GM12878 (cell line): ENCODE measurements at regions not wholly inside any gene's neighbourhood (a gene's known extent, or its start where the extent isn't known, plus 50 kb on each side); places are given as distances from the start of the nearest gene placed in this dataset.

ENCODE experiments used
- ATAC-seq: fragments of 200-7000 bp; cut with Tn5 transposase; 3 replicates; pipeline ENCODE4 v1.9.1; 2020; ENCODE audit warnings: mild to moderate bottlenecking, moderate library complexity
- BruUV-seq: library from RNA; stranded (reverse); fragments of 400-500 nt; replicated peaks from 2 replicates; lab custom pipeline; 2021; lab: Mats Ljungman, UMichigan
- CTCF ChIA-PET: fragments of 300-600 bp; sonication (Branson Sonifier 250); formaldehyde crosslinking; extraction: SDS; loops from one replicate; lab custom pipeline; 2021; ENCODE audit warnings: inconsistent platforms; lab: Yijun Ruan, JAX
- POLR2A ChIA-PET: fragments of 350-600 bp; formaldehyde crosslinking; extraction: SDS; loops from one replicate; lab custom pipeline; 2021; ENCODE audit warnings: inconsistent platforms; lab: Charles Lee
- RAD21 ChIA-PET: fragments of 300-600 bp; sonication (Branson Sonifier 250); formaldehyde crosslinking; loops from one replicate; lab custom pipeline; 2023; ENCODE audit warnings: antibody characterized with exemption; ENCODE audit not compliant: unreplicated experiment; lab: Charles Lee
- SMC1A ChIA-PET: fragments of 300-600 bp; sonication (Branson Sonifier 250); formaldehyde crosslinking; loops from one replicate; lab custom pipeline; 2023; ENCODE audit not compliant: unreplicated experiment, uncharacterized antibody; lab: Charles Lee
- DNase-seq: peaks from one replicate; pipeline ENCODE4 v3.0.0-alpha.2; 2011; ENCODE audit warnings: low read depth, low spot score
- FAIRE-seq: peaks from 3 replicates; lab custom pipeline; 2011; peaks lifted over from hg19 to GRCh38; lab: Jason Lieb, UNC
- H2AFZ ChIP-seq: 2 replicates; pipeline ENCODE4 v1.6.0; 2011; ENCODE audit warnings: low read depth, low read length, control low read depth; ENCODE audit not compliant: control insufficient read depth
- H3K27ac ChIP-seq: 2 replicates; pipeline ENCODE4 v1.5.1; 2011; ENCODE audit warnings: control low read depth; ENCODE audit not compliant: control insufficient read depth, insufficient read depth
- H3K27me3 ChIP-seq, 2 experiments: replicated peaks in 1 of 2; 2 replicates each; pipeline versions ENCODE4 v1.6.0 to v1.6.1; 2011; ENCODE audit warnings: low read length in 1 of 2; ENCODE audit not compliant: control insufficient read depth in 2 of 2, insufficient read depth in 2 of 2
- H3K36me3 ChIP-seq, 2 experiments: 2 replicates each; pipeline ENCODE4 v1.5.1; 2011; ENCODE audit warnings: low read length in 1 of 2; ENCODE audit not compliant: control insufficient read depth in 2 of 2, insufficient read depth in 2 of 2
- H3K4me1 ChIP-seq: 2 replicates; pipeline ENCODE4 v1.6.1; 2011; ENCODE audit warnings: mild to moderate bottlenecking, low read length, moderate library complexity, mixed read lengths; ENCODE audit not compliant: control insufficient read depth, insufficient read depth
- H3K4me2 ChIP-seq: 2 replicates; pipeline ENCODE4 v1.6.0; 2011; ENCODE audit warnings: control low read depth; ENCODE audit not compliant: control insufficient read depth, insufficient read depth
- H3K4me3 ChIP-seq: fragments of 200-600 bp; sonication (generic); 2 replicates; pipeline ENCODE4 v1.5.1; 2016
- H3K79me2 ChIP-seq: 2 replicates; pipeline ENCODE4 v1.6.0; 2011; ENCODE audit warnings: low read length; ENCODE audit not compliant: control insufficient read depth, insufficient read depth
- H3K9ac ChIP-seq: 2 replicates; pipeline ENCODE4 v1.8.0; 2011; ENCODE audit warnings: low read length, control low read depth, mixed read lengths; ENCODE audit not compliant: control insufficient read depth, insufficient read depth
- H3K9me3 ChIP-seq: replicated peaks from 3 replicates; pipeline ENCODE4 v1.5.1; 2011; ENCODE audit warnings: mild to moderate bottlenecking, low read length; ENCODE audit not compliant: control insufficient read depth, insufficient read depth
- H4K20me1 ChIP-seq: 2 replicates; pipeline ENCODE4 v1.6.0; 2011; ENCODE audit not compliant: control insufficient read depth, insufficient read depth
- ATF3 ChIP-seq: IDR thresholded peaks from 2 replicates; pipeline ENCODE4 v1.6.1; 2011; ENCODE audit warnings: low read depth, mild to moderate bottlenecking, low read length, moderate library complexity, borderline replicate concordance; ENCODE audit errors: extremely low read depth
- ATF7 ChIP-seq: fragments of 450-650 bp; IDR thresholded peaks from 2 replicates; pipeline ENCODE4 v1.6.1; 2016; ENCODE audit warnings: low read depth, mild to moderate bottlenecking
- CREB1 ChIP-seq: IDR thresholded peaks from 2 replicates; pipeline ENCODE4 v1.6.1; 2012; ENCODE audit warnings: low read depth, mild to moderate bottlenecking, inconsistent platforms
- CREM ChIP-seq: IDR thresholded peaks from 2 replicates; pipeline ENCODE4 v1.6.1; 2014; ENCODE audit warnings: antibody characterized with exemption, low read depth
- FOXM1 ChIP-seq: IDR thresholded peaks from 2 replicates; pipeline ENCODE4 v1.6.1; 2012; ENCODE audit warnings: low read depth, mild to moderate bottlenecking, inconsistent platforms, low read length, moderate library complexity
- KLF5 ChIP-seq: fragments of 450-650 bp; IDR thresholded peaks from 2 replicates; pipeline ENCODE4 v1.6.1; 2014; ENCODE audit warnings: mild to moderate bottlenecking; ENCODE audit not compliant: partially characterized antibody
- RUNX3 ChIP-seq: IDR thresholded peaks from 2 replicates; pipeline ENCODE4 v1.6.1; 2012; ENCODE audit warnings: low read length, inconsistent platforms
- USF2 ChIP-seq: IDR thresholded peaks from 2 replicates; pipeline ENCODE4 v1.6.1; 2011; ENCODE audit warnings: low read depth, low read length, improper control_type of control experiment, borderline replicate concordance
- WGBS: methylation state at CpG from one replicate; pipeline ENCODE4 v1.1.6; 2016; ENCODE audit warnings: low lambda C conversion rate; ENCODE audit not compliant: insufficient replicate concordance, insufficient coverage; ENCODE audit errors: missing lambda C conversion rate; 5-methylcytosine and 5-hydroxymethylcytosine counted together
- in situ Hi-C: fragments of 300-500 bp; cut with MboI; formaldehyde crosslinking; loops from 9 replicates; pipeline ENCODE4 v1.14.3; 2018; ENCODE audit warnings: mixed read lengths
- intact Hi-C: fragments of 100-400 bp; cut with micrococcal nuclease; formaldehyde crosslinking; loops from one replicate; pipeline ENCODE4 v1.14.2; 2022; ENCODE audit not compliant: unreplicated experiment
- TF ChIP-seq, protein P1 (sequence below): IDR thresholded peaks from 2 replicates; pipeline ENCODE4 v1.6.1; 2011; ENCODE audit warnings: borderline replicate concordance, low read depth, mild to moderate bottlenecking, moderate library complexity, low read length; ENCODE audit not compliant: insufficient read depth, poor library complexity, severe bottlenecking
- TF ChIP-seq, protein P2 (sequence below): fragments of 450-650 bp; formaldehyde crosslinking; IDR thresholded peaks from 2 replicates; pipeline ENCODE4 v1.4.0; 2020; ENCODE audit warnings: mild to moderate bottlenecking, moderate library complexity

- H3K4me1 ChIP-seq = no peaks in the 10 kb centered on the region
- H3K79me2 ChIP-seq = no peaks in the 10 kb centered on the region
- no peak for FAIRE-seq
- CTCF ChIA-PET = no interaction called here
- 0% methylated on average over 2 of the region's 2 CpGs for WGBS
- no peak overlapping the region for H3K4me3 ChIP-seq
- H3K27ac ChIP-seq = no peak overlapping the region
- intact Hi-C loops (loop anchor here (10.0 kb wide), 1 partner anchor 704 kb away; the partner anchor contains the start of gene BASP1), in situ Hi-C loops (no loop called here)
- BruUV-seq = no TSS peak
- no peaks in the 10 kb centered on the region for H4K20me1 ChIP-seq
- SMC1A ChIA-PET = no interaction called here
- POLR2A ChIA-PET = no interaction called here
- H3K4me2 ChIP-seq = no peak overlapping the region
- H2AFZ ChIP-seq = no peak overlapping the region
- H3K9me3 ChIP-seq = no peaks in the 10 kb centered on the region
- TF ChIP-seq ATF7 (0 out of 2 replicates have a peak, but pooled peaks have one; percentile 23), CREM (no peak)
- TF ChIP-seq, all 136 proteins: peak for 1
- no peak overlapping the region for H3K9ac ChIP-seq
- DNase-seq = no peak
- RAD21 ChIA-PET = no interaction called here
- no peaks in the 10 kb centered on the region for H3K27me3 ChIP-seq
- H3K36me3 ChIP-seq = no peaks in the 10 kb centered on the region
- ATAC-seq = peak; percentile 37; the same call in 1 of the 3 replicates
These were observed 284.3 kb downstream of the TAF11L14 start for GRCh38 chr5:17918373-17919104.

DNA sequence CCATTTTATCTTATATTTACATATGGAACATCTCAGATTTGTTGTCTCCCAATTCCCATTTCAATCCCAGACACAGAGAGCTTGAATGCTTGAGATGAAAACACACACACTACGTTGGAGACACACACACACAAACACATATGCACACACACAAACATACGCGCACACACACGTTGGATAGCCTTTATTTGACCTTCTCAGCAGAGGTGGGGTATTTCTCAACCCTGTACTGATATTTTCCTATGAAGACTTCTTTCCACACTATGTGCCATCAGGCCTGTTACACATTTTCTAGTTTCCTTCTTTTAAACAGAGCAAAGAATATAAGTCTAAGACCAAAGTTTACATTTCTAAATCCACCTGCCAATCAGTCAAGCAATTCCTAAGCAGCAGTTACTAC, 291.0 kb downstream of the TAF11L14 start:
- H3K27me3 ChIP-seq = no peaks in the 10 kb centered on the region
- CTCF ChIA-PET = no interaction called here
- H3K27ac ChIP-seq = no peak overlapping the region
- POLR2A ChIA-PET = no interaction called here
- no TSS peak for BruUV-seq
- RAD21 ChIA-PET = no interaction called here
- H3K9me3 ChIP-seq = no peaks in the 10 kb centered on the region
- H3K4me1 ChIP-seq = no peaks in the 10 kb centered on the region
- H3K79me2 ChIP-seq = no peaks in the 10 kb centered on the region
- H3K4me3 ChIP-seq = no peak overlapping the region
- H2AFZ ChIP-seq = no peak overlapping the region
- no peak overlapping the region for H3K9ac ChIP-seq
- DNase-seq (no peak), FAIRE-seq (no peak), ATAC-seq (no peak)
- SMC1A ChIA-PET = no interaction called here
- H3K4me2 ChIP-seq = no peak overlapping the region
- intact Hi-C loops (no loop called here), in situ Hi-C loops (no loop called here)
- H3K36me3 ChIP-seq = no peaks in the 10 kb centered on the region
- H4K20me1 ChIP-seq = no peaks in the 10 kb centered on the region
- 54% methylated on average over 4 of the region's 4 CpGs for WGBS
- TF ChIP-seq, protein P1, sequence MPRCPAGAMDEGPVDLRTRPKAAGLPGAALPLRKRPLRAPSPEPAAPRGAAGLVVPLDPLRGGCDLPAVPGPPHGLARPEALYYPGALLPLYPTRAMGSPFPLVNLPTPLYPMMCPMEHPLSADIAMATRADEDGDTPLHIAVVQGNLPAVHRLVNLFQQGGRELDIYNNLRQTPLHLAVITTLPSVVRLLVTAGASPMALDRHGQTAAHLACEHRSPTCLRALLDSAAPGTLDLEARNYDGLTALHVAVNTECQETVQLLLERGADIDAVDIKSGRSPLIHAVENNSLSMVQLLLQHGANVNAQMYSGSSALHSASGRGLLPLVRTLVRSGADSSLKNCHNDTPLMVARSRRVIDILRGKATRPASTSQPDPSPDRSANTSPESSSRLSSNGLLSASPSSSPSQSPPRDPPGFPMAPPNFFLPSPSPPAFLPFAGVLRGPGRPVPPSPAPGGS = no peak
- TF ChIP-seq FOXM1 = no peak
- no peak for TF ChIP-seq KLF5
- no peak for TF ChIP-seq RUNX3
- no peak for TF ChIP-seq USF2
- TF ChIP-seq ATF3 = no peak
- TF ChIP-seq, protein P2, sequence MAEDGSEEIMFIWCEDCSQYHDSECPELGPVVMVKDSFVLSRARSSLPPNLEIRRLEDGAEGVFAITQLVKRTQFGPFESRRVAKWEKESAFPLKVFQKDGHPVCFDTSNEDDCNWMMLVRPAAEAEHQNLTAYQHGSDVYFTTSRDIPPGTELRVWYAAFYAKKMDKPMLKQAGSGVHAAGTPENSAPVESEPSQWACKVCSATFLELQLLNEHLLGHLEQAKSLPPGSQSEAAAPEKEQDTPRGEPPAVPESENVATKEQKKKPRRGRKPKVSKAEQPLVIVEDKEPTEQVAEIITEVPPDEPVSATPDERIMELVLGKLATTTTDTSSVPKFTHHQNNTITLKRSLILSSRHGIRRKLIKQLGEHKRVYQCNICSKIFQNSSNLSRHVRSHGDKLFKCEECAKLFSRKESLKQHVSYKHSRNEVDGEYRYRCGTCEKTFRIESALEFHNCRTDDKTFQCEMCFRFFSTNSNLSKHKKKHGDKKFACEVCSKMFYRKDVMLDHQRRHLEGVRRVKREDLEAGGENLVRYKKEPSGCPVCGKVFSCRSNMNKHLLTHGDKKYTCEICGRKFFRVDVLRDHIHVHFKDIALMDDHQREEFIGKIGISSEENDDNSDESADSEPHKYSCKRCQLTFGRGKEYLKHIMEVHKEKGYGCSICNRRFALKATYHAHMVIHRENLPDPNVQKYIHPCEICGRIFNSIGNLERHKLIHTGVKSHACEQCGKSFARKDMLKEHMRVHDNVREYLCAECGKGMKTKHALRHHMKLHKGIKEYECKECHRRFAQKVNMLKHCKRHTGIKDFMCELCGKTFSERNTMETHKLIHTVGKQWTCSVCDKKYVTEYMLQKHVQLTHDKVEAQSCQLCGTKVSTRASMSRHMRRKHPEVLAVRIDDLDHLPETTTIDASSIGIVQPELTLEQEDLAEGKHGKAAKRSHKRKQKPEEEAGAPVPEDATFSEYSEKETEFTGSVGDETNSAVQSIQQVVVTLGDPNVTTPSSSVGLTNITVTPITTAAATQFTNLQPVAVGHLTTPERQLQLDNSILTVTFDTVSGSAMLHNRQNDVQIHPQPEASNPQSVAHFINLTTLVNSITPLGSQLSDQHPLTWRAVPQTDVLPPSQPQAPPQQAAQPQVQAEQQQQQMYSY (CRISPR knock-in tag) = no peak
- TF ChIP-seq CREB1 = no peak
